H9 (cell line): ENCODE measurements at regions not wholly inside any gene's neighbourhood (a gene's known extent, or its start where the extent isn't known, plus 50 kb on each side); places are given as distances from the start of the nearest gene placed in this dataset.

Source experiments
- DNase-seq: peaks from one replicate; pipeline ENCODE4 v3.0.0-alpha.2; 2017
- H2AFZ ChIP-seq: one replicate; pipeline ENCODE4 v1.6.1; 2013; ENCODE audit warnings: mild to moderate bottlenecking, low read length, control low read depth, moderate library complexity
- H2AK5ac ChIP-seq: 2 replicates; pipeline ENCODE4 v1.6.1; 2013; ENCODE audit warnings: low read length, control low read depth, mixed read lengths; ENCODE audit not compliant: insufficient read length
- H2BK120ac ChIP-seq: one replicate; pipeline ENCODE4 v1.6.1; 2013; ENCODE audit warnings: low read depth, mild to moderate bottlenecking, low read length, control low read depth, inconsistent platforms; ENCODE audit not compliant: poor library complexity, severe bottlenecking
- H2BK12ac ChIP-seq: 2 replicates; pipeline ENCODE4 v1.6.1; 2013; ENCODE audit warnings: low read length, control low read depth, mixed read lengths, low read depth; ENCODE audit not compliant: insufficient read length
- H2BK15ac ChIP-seq: 2 replicates; pipeline ENCODE4 v1.6.1; 2013; ENCODE audit warnings: low read depth, low read length, control low read depth
- H2BK20ac ChIP-seq: one replicate; pipeline ENCODE4 v1.6.1; 2013; ENCODE audit warnings: low read depth, mild to moderate bottlenecking, low read length, control low read depth, inconsistent platforms; ENCODE audit not compliant: poor library complexity, severe bottlenecking
- H2BK5ac ChIP-seq: 2 replicates; pipeline ENCODE4 v1.6.1; 2013; ENCODE audit warnings: low read length, control low read depth, mixed read lengths; ENCODE audit not compliant: insufficient read length
- H3K14ac ChIP-seq: 2 replicates; pipeline ENCODE4 v1.6.1; 2013; ENCODE audit warnings: low read length, control low read depth; ENCODE audit not compliant: insufficient read depth
- H3K18ac ChIP-seq: 2 replicates; pipeline ENCODE4 v1.6.1; 2013; ENCODE audit warnings: low read depth, mild to moderate bottlenecking, mixed read lengths, low read length, control low read depth; ENCODE audit not compliant: insufficient read length
- H3K23ac ChIP-seq: 2 replicates; pipeline ENCODE4 v1.6.1; 2013; ENCODE audit warnings: low read length, control low read depth, mixed read lengths, low read depth; ENCODE audit not compliant: insufficient read length
- H3K23me2 ChIP-seq: 2 replicates; pipeline ENCODE4 v1.6.1; 2013; ENCODE audit warnings: low read depth, mild to moderate bottlenecking, mixed read lengths, low read length, control low read depth; ENCODE audit not compliant: insufficient read length, poor library complexity, severe bottlenecking
- H3K27ac ChIP-seq: 2 replicates; pipeline ENCODE4 v1.5.1; 2013; ENCODE audit warnings: low read length, control low read depth, mixed read lengths, low read depth; ENCODE audit not compliant: insufficient read length
- H3K27me3 ChIP-seq: 2 replicates; pipeline ENCODE4 v1.6.1; 2013; ENCODE audit warnings: low read length, control low read depth, inconsistent platforms; ENCODE audit not compliant: insufficient read depth
- H3K4ac ChIP-seq: 2 replicates; pipeline ENCODE4 v1.6.1; 2013; ENCODE audit warnings: low read depth, mild to moderate bottlenecking, control low read depth, inconsistent platforms, low read length, moderate library complexity
- H3K4me1 ChIP-seq: 2 replicates; pipeline ENCODE4 v1.6.1; 2013; ENCODE audit warnings: low read length, control low read depth, inconsistent platforms; ENCODE audit not compliant: insufficient read depth
- H3K4me2 ChIP-seq: 2 replicates; pipeline ENCODE4 v1.6.1; 2013; ENCODE audit warnings: low read length, control low read depth, mixed read lengths; ENCODE audit not compliant: insufficient read length, insufficient read depth
- H3K56ac ChIP-seq: 2 replicates; pipeline ENCODE4 v1.6.1; 2013; ENCODE audit warnings: low read depth, mild to moderate bottlenecking, mixed read lengths, low read length, control low read depth; ENCODE audit not compliant: insufficient read length
- H3K79me1 ChIP-seq: 2 replicates; pipeline ENCODE4 v1.6.1; 2013; ENCODE audit warnings: low read depth, mild to moderate bottlenecking, moderate library complexity, low read length, control low read depth, inconsistent platforms; ENCODE audit not compliant: insufficient read depth, poor library complexity, severe bottlenecking
- H3K79me2 ChIP-seq: 2 replicates; pipeline ENCODE4 v1.6.1; 2013; ENCODE audit warnings: low read length, control low read depth, inconsistent platforms; ENCODE audit not compliant: insufficient read depth
- H3K9ac ChIP-seq: 2 replicates; pipeline ENCODE4 v1.6.1; 2013; ENCODE audit warnings: low read length, control low read depth, mixed read lengths; ENCODE audit not compliant: insufficient read length; ENCODE audit errors: extremely low read depth
- H3K9me3 ChIP-seq: one replicate; pipeline ENCODE4 v1.6.1; 2013; ENCODE audit warnings: low read depth, low read length, inconsistent platforms; ENCODE audit not compliant: control insufficient read depth
- H3T11ph ChIP-seq: one replicate; pipeline ENCODE4 v1.6.1; 2013; ENCODE audit warnings: mild to moderate bottlenecking, low read length, control low read depth, inconsistent platforms
- H4K20me1 ChIP-seq: one replicate; pipeline ENCODE4 v1.6.1; 2013; ENCODE audit not compliant: control insufficient read depth, insufficient read length, insufficient read depth
- H4K5ac ChIP-seq: 2 replicates; pipeline ENCODE4 v1.6.1; 2013; ENCODE audit warnings: low read depth, mild to moderate bottlenecking, mixed read lengths, low read length, control low read depth; ENCODE audit not compliant: insufficient read length
- H4K8ac ChIP-seq: replicated peaks from 2 replicates; pipeline ENCODE4 v1.6.1; 2013; ENCODE audit warnings: low read length, control low read depth, mixed read lengths, low read depth; ENCODE audit not compliant: insufficient read length
- H4K91ac ChIP-seq: 2 replicates; pipeline ENCODE4 v1.6.1; 2013; ENCODE audit warnings: low read depth, mild to moderate bottlenecking, moderate library complexity, mixed read lengths, low read length, control low read depth; ENCODE audit not compliant: insufficient read length
- H3K27ac Mint-ChIP-seq, 3 experiments: 2 replicates in 2 of 3; 3 replicates in 1 of 3; pipeline ENCODE4 v1.8.0; 2020 to 2021; ENCODE audit warnings: mixed read lengths in 3 of 3, mild to moderate bottlenecking in 1 of 3, moderate library complexity in 1 of 3
- H3K27me3 Mint-ChIP-seq: 2 replicates; pipeline ENCODE4 v1.8.0; 2021; ENCODE audit warnings: low read depth, mild to moderate bottlenecking, moderate library complexity, mixed read lengths
- H3K36me3 Mint-ChIP-seq, 3 experiments: 2 replicates in 2 of 3; 3 replicates in 1 of 3; pipeline ENCODE4 v1.8.0; 2020 to 2021; ENCODE audit warnings: low read depth in 3 of 3, mixed read lengths in 3 of 3; ENCODE audit not compliant: insufficient read depth in 1 of 3
- H3K4me1 Mint-ChIP-seq, 2 experiments: 2 replicates each; pipeline ENCODE4 v1.8.0; 2020; ENCODE audit warnings: mixed read lengths in 2 of 2
- H3K4me3 Mint-ChIP-seq, 2 experiments: 2 replicates in 1 of 2; 3 replicates in 1 of 2; pipeline ENCODE4 v1.8.0; 2020 to 2021; ENCODE audit warnings: mild to moderate bottlenecking in 2 of 2, mixed read lengths in 2 of 2, moderate library complexity in 1 of 2
- H3K9me3 Mint-ChIP-seq, 2 experiments: 2 replicates in 1 of 2; 3 replicates in 1 of 2; pipeline ENCODE4 v1.8.0; 2020; ENCODE audit warnings: mild to moderate bottlenecking in 2 of 2, mixed read lengths in 2 of 2, moderate library complexity in 1 of 2
- CTCF ChIP-seq: fragments of 200-600 bp; sonication (generic); conservative IDR thresholded peaks from 3 replicates; pipeline ENCODE4 v1.8.0; 2021; ENCODE audit warnings: antibody characterized with exemption, mild to moderate bottlenecking

GRCh38 chr5:125612776-125613175 is 810.4 kb upstream of the GRAMD2B start:
- Histone ChIP-seq H3K27me3 (no peaks in the 10 kb centered on the region), H4K91ac (no peak overlapping the region), H3K9ac (no peak overlapping the region), H3K18ac (no peak overlapping the region), H2AK5ac (no peak overlapping the region), H4K5ac (no peak overlapping the region), H3K23me2 (no peaks in the 10 kb centered on the region), H2AFZ (no peak overlapping the region), H3K14ac (no peak overlapping the region), H2BK5ac (no peak overlapping the region), H3K4me2 (no peak overlapping the region), H2BK120ac (no peak overlapping the region), H3K27ac (no peak overlapping the region), H4K8ac (no peak overlapping the region), H4K20me1 (no peaks in the 10 kb centered on the region), H3K4me1 (no peaks in the 10 kb centered on the region; the same call in 1 of the 2 replicates), H3K9me3 (no peaks in the 10 kb centered on the region), H3K79me1 (no peaks in the 10 kb centered on the region), H3K56ac (no peak overlapping the region), H3K79me2 (no peaks in the 10 kb centered on the region), H3K4ac (no peak overlapping the region), H2BK12ac (no peak overlapping the region), H2BK20ac (no peak overlapping the region), H3T11ph (no peak overlapping the region), H3K23ac (no peak overlapping the region), H2BK15ac (no peak overlapping the region)
- DNase-seq, result no peak
- H3K4me1 Mint-ChIP-seq, result no peaks in the 10 kb centered on the region
- no peak for TF ChIP-seq CTCF
- H3K27me3 Mint-ChIP-seq, result no peaks in the 10 kb centered on the region
- no peaks in the 10 kb centered on the region for H3K36me3 Mint-ChIP-seq
- no peak overlapping the region for H3K4me3 Mint-ChIP-seq
- H3K9me3 Mint-ChIP-seq, result peaks cover 0 to 2% of the 10 kb centered on the region in 2 experiments; a peak in 1 of 5 replicates
- H3K27ac Mint-ChIP-seq, result no peak overlapping the region
